HG02759 (cell line): ENCODE measurements at regions not wholly inside any gene's neighbourhood (a gene's known extent, or its start where the extent isn't known, plus 50 kb on each side); places are given as distances from the start of the nearest gene placed in this dataset.
"Not testable (repeated sequence)": the region's sequence is repeated elsewhere in the genome, so short reads cannot be mapped to it uniquely, and the experiment has no call there.

Experiments used
- ATAC-seq: cut with Tn5 transposase; IDR thresholded peaks from one replicate; pipeline ENCODE4 v1.9.1; 2021; ENCODE audit warnings: mild to moderate bottlenecking, moderate library complexity; ENCODE audit not compliant: unreplicated experiment

DNA sequence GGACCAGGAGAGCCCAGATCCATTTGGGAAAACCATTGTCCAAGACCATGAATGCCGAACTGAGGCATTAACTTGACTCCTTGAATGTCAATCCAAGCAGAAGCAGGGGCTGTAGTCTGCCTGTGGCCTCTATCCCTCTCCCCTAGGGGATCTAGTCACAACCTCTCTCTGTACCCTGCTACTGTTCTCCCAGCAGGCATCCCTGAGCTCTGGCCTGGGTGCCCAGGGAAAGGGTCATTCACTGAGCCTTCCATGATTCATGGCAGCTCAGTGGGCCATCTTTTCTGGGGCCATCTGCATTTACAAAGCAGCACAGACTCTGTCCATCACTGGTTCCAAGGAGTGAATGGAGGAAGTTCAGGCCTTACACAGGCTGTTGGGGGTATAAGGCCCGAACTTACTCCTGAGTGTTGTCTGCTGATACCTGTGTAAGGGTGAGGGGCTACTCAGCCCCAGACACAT is 151.8 kb downstream of the ZFP36L2 start:
- no peak for ATAC-seq

- ATAC-seq = no peak
These were observed 152.4 kb downstream of the ZFP36L2 start for GRCh38 chr2:43074052-43074451.

GRCh38 chr2:43073401-43073825 is 153.0 kb downstream of the ZFP36L2 start:
- ATAC-seq = no peak

DNA sequence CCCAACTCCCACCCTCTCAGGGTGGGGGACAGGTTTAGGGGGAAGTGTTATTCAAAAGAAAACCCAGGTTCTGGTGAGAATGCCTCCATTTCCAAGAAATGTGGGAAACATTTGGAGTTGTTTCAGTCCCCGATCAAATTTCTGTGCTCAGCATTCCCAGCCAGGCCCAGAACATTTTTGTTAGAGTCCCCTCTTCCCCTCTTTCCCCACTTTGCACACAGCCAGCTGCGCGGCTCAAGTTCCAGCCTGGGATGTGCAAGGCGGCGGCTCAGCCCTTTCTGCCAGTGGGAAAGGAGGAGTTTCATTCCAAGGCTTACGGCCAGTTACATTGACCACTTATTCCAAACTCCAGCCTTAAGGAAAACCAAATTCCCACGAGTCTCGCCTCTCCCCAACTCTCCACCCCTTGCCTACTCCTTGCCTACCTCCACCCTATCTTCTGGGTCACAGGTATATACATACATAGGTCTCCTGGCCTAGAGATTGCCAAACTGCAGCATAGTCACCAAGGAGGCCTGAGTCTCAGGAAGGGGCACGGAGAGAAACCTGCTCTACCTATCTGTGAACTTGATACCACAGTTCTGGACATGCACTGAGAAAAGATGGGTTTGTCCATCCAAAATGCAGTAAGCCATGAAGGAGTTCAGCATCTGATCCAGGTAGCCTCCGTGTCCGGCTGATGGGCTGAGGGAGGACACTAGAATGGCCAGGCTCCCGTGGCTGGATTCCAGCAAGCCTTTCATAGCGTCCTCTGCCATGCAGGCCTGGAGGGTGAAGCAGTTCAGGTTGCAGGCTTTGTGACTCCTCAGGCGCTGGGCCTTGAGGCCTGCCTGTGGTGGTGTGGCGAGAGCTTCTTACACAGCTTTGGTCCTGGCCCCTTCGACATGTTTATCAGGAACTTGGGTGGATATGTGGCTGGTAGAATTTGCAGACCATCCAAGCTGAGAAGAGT is 154.5 kb downstream of the ZFP36L2 start:
- no peak for ATAC-seq

DNA sequence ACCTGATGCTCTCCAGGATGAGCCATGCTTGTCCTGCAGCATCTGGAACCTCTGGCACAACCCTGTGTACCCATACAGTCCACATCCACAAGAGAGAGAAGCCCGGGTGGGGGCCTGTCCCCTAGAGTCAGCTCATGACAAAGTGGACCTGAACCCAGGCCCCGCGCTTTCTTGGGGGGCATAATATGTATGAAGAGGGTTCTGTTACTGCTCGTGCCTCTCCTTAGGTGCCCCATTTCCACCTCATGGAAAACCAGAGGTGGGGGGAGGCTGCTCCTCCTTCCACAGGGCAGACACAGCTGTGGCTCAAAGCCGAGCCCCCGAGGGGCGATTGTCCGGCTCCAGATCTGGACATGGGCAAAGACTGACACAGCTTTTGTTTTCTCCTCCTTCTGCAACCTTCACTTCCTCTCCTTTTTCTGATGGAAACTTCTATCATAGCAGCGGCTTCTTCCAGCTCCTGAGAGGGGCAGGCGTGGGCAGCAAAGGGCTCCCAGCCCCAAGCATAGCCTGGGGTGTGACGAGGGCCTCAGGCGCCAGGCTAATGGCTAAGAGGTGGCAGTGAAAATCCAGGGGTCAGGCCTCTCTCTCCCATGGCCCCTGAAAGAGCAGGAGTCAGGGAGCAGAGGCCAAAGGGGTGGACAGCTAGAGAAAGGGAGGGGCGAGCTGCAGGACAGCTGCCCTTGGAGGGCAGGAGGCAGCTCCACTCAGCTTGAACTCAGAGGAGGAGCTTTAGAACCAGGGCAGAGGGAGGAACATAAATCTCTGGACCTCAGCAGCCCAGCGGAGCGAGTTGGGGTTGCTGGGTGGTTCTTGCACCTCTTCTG is 155.5 kb downstream of the ZFP36L2 start:
- no peak for ATAC-seq

DNA sequence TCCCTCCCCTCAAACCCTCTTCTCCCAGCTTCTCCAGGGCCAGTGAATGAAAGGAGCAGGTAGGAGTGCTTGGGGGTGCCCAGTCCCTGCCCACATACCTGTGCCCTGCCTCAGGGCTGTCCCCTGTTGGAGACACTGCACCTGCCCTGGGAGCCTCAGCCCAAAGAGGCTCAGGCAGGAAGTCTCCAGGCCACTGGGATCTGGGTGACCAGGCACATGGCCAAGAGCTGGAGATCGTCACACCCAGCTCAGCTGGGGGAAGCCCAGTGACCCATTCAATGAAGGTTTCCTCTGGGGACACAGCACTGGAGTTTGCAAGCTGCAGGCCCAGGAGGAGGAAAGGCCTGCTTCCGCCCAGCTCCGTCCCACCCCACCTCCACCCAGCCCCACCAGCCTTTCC is 156.4 kb downstream of the ZFP36L2 start:
- ATAC-seq = no peak

GRCh38 chr2:43068631-43069517 is 157.5 kb downstream of the ZFP36L2 start:
- no peak for ATAC-seq

DNA sequence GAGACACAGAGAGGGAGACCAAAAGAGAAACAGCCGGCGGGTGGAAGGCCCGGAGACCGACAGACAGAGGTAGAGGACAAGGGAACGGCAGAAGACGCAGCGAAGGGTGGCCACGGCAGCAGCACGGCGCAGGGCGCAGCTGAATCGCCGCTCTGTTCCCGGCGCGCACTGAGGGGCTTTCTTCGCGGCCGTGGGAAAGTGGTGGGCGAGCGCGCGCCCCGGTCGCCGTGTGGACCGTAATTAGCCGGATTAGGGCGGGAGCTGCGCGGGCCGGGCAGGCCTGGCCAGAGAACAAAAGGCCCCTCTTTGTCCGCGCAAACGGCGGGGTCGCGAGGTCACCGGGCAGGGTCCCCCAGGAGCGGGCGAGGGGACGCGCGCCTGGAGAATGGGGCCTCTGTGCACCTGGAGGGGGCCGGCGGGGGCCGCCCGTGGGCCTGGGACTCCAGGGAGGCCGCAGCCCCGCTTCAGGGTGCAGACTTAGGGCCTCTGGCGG is 158.3 kb downstream of the ZFP36L2 start:
- no peak for ATAC-seq

DNA sequence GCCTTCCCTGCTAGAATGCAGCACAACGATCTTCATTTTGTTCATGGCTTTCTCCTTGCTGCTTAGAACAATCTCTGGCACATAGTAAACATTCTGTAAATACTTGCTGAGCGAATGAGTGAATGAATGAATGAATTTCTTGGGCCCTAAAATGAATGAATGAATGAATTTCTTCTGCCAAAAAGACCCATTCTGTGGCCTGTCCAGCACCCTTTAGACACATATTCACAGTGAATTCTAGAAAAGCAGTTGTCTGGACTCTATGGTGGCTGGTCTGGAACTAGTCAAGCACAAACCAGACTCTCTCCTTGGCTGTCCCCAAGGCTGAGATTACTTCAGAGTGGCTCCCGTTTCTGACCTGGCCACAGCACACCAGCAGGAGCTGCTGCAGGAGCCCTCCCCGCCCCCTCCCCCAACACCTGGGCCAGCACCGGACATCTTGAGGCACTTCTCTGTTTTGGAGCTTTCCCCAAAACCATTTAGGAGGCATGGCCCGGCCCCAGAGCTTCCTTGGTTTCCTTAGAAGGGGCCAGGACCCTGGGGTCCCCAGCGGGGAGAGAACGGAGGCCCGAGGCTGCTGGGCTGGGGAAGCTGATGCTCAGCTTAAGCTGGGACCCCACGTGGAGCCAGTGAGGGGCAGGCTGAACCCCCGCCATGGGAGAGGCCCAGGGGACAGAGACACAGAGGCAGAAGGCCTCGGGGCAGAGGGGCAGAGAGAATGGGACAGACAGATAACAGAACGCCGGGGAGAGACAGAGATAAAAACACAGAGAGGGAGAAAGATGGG is 159.0 kb downstream of the ZFP36L2 start:
- ATAC-seq = no peak

DNA sequence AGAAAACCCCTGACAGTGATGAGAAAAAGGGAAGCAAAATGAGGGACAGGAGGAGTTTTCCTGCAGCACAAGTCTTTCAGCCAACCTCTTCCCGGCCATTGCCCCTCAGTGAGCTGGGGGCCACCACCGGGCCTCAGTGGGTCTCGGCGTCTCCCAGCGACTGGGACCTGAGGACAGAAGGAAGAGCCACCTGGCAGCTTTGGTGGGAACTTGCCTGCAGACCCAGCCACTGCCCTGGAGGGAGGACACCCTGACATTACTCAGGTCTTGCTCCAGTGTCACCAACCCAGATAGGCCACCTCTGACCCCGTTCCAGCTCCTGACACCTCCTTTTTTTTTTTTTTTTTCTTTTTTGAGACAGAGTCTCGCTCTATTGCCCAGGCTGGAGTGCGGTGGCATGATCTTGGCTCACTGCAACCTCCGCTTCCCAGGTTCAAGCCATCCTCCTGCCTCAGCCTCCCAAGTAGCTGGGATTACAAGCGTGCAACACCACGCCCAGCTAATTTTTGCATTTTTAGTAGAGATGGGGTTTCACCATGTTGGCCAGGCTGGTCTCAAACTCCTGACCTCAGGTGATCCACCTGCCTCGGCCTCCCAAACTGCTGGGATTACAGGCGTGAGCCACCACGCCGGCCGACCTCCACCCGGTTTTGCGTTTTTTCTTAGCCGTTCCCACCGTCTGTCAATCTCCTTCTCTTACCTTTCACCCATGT is 159.7 kb downstream of the ZFP36L2 start:
- not testable (repeated sequence) for ATAC-seq

DNA sequence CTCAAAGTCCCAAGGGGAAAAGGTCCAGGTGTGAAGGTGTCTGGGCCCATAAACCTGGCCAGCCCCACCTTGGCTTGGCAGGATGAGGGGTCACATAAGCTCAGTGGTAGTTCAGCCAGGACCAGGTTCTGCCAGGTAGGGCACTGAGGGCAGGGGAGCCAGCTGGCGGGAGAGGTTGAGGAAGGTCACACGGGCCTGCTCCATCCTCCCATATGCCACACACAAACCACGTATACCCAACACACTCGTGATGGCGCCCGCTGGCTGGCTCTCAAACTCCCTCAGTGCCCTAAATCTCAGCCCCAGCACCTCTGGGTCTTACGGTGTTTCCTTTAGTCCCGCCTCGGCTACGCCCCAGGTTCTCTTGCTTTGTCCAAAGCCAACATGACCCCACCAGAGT is 160.5 kb downstream of the ZFP36L2 start:
- no peak for ATAC-seq

- ATAC-seq = no peak
These were observed 161.4 kb downstream of the ZFP36L2 start for GRCh38 chr2:43065036-43065435.

- ATAC-seq = not testable (repeated sequence)
These were observed 163.3 kb downstream of the ZFP36L2 start for GRCh38 chr2:43063096-43063495.

DNA sequence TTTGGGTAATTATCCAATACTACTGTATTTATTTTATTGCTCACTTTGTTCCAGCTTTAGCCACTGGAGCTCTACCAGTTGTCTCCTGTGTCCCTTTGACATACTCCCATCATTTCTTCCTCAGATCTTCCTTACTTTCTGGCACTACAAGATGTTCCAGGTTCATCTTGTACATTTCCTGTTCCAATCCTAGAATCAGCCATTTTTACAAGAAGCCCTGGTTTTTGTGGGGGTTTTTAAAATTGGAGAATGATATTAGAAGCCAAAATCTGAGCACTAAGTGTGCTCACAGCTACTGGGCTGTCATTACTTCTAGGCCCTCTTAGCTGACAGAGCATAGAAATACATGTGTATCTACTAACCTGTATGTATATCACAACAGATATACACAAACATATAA is 164.3 kb downstream of the ZFP36L2 start:
- ATAC-seq = no peak

GRCh38 chr2:43060390-43061016 is 165.9 kb downstream of the ZFP36L2 start:
- ATAC-seq = no peak

DNA sequence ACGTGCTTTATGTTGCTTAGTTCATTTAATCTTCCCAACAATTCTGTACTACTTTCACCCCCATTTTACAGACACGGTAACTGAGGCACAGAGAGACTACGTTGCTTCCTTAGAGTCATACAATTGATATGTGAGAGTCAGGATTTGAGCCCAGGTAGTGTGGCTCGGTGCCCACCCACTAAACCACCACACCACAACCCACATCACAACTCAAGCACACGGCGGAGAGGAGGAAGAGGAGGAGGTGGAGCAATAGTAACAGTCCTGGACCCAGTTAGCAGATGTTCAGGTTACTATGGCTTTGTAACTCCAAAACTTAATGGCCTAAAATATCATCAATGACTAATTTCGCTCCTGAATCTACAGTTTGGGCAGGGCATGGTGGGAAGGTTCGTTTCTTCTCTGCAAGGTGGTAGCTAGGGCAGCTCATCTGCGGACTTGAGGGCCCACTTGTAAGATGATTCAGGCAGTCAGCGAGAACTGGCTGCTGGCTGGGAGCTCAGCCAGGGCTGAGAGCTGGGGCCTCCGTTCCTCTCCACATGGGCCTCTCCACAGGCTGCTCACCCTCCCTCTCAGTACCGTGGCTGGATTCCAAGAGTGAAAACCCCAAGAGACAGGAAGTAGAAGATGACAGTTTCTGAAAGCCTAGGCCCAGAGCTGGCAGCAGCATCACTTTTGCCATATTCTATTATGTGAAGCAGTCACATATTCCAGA is 167.1 kb downstream of the ZFP36L2 start:
- ATAC-seq = peak; percentile 79

DNA sequence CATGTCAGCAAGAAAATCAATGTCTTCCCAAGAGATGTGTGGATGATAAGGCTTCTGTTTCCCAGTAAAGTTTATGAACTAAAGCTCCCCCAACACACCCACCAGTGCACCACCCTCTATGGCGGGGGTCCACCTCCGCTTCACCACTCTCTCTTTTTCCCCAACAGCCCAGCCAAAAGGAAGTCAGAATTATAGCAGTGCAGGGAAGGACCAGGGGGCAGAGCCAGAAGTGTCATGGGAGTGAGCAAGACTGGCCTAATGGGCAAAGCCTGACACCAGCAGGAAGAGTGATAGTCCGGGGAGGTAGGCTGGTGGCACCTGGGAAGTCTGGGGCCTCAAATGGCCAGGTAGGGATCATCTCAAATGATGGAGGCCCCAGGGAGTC is 167.7 kb downstream of the ZFP36L2 start:
- ATAC-seq = no peak
